GM12878 (cell line): ENCODE measurements at regions not wholly inside any gene's neighbourhood (a gene's known extent, or its start where the extent isn't known, plus 50 kb on each side); places are given as distances from the start of the nearest gene placed in this dataset.

Source experiments
- ATAC-seq: fragments of 200-7000 bp; cut with Tn5 transposase; 3 replicates; pipeline ENCODE4 v1.9.1; 2020; ENCODE audit warnings: mild to moderate bottlenecking, moderate library complexity
- BruUV-seq: library from RNA; stranded (reverse); fragments of 400-500 nt; replicated peaks from 2 replicates; lab custom pipeline; 2021; lab: Mats Ljungman, UMichigan
- CTCF ChIA-PET: fragments of 300-600 bp; sonication (Branson Sonifier 250); formaldehyde crosslinking; extraction: SDS; loops from one replicate; lab custom pipeline; 2021; ENCODE audit warnings: inconsistent platforms; lab: Yijun Ruan, JAX
- POLR2A ChIA-PET: fragments of 350-600 bp; formaldehyde crosslinking; extraction: SDS; loops from one replicate; lab custom pipeline; 2021; ENCODE audit warnings: inconsistent platforms; lab: Charles Lee
- RAD21 ChIA-PET: fragments of 300-600 bp; sonication (Branson Sonifier 250); formaldehyde crosslinking; loops from one replicate; lab custom pipeline; 2023; ENCODE audit warnings: antibody characterized with exemption; ENCODE audit not compliant: unreplicated experiment; lab: Charles Lee
- SMC1A ChIA-PET: fragments of 300-600 bp; sonication (Branson Sonifier 250); formaldehyde crosslinking; loops from one replicate; lab custom pipeline; 2023; ENCODE audit not compliant: unreplicated experiment, uncharacterized antibody; lab: Charles Lee
- DNase-seq: peaks from one replicate; pipeline ENCODE4 v3.0.0-alpha.2; 2011; ENCODE audit warnings: low read depth, low spot score
- FAIRE-seq: peaks from 3 replicates; lab custom pipeline; 2011; peaks lifted over from hg19 to GRCh38; lab: Jason Lieb, UNC
- H2AFZ ChIP-seq: 2 replicates; pipeline ENCODE4 v1.6.0; 2011; ENCODE audit warnings: low read depth, low read length, control low read depth; ENCODE audit not compliant: control insufficient read depth
- H3K27ac ChIP-seq: 2 replicates; pipeline ENCODE4 v1.5.1; 2011; ENCODE audit warnings: control low read depth; ENCODE audit not compliant: control insufficient read depth, insufficient read depth
- H3K27me3 ChIP-seq, 2 experiments: replicated peaks in 1 of 2; 2 replicates each; pipeline versions ENCODE4 v1.6.0 to v1.6.1; 2011; ENCODE audit warnings: low read length in 1 of 2; ENCODE audit not compliant: control insufficient read depth in 2 of 2, insufficient read depth in 2 of 2
- H3K36me3 ChIP-seq, 2 experiments: 2 replicates each; pipeline ENCODE4 v1.5.1; 2011; ENCODE audit warnings: low read length in 1 of 2; ENCODE audit not compliant: control insufficient read depth in 2 of 2, insufficient read depth in 2 of 2
- H3K4me1 ChIP-seq: 2 replicates; pipeline ENCODE4 v1.6.1; 2011; ENCODE audit warnings: mild to moderate bottlenecking, low read length, moderate library complexity, mixed read lengths; ENCODE audit not compliant: control insufficient read depth, insufficient read depth
- H3K4me2 ChIP-seq: 2 replicates; pipeline ENCODE4 v1.6.0; 2011; ENCODE audit warnings: control low read depth; ENCODE audit not compliant: control insufficient read depth, insufficient read depth
- H3K4me3 ChIP-seq: fragments of 200-600 bp; sonication (generic); 2 replicates; pipeline ENCODE4 v1.5.1; 2016
- H3K79me2 ChIP-seq: 2 replicates; pipeline ENCODE4 v1.6.0; 2011; ENCODE audit warnings: low read length; ENCODE audit not compliant: control insufficient read depth, insufficient read depth
- H3K9ac ChIP-seq: 2 replicates; pipeline ENCODE4 v1.8.0; 2011; ENCODE audit warnings: low read length, control low read depth, mixed read lengths; ENCODE audit not compliant: control insufficient read depth, insufficient read depth
- H3K9me3 ChIP-seq: replicated peaks from 3 replicates; pipeline ENCODE4 v1.5.1; 2011; ENCODE audit warnings: mild to moderate bottlenecking, low read length; ENCODE audit not compliant: control insufficient read depth, insufficient read depth
- H4K20me1 ChIP-seq: 2 replicates; pipeline ENCODE4 v1.6.0; 2011; ENCODE audit not compliant: control insufficient read depth, insufficient read depth
- ASH2L ChIP-seq: fragments of 300-600, 200-600 bp; sonication (generic); IDR thresholded peaks from 2 replicates; pipeline ENCODE4 v1.6.1; 2017; ENCODE audit warnings: low read depth, mild to moderate bottlenecking, borderline replicate concordance
- BACH1 ChIP-seq: fragments of 450-650 bp; IDR thresholded peaks from 2 replicates; pipeline ENCODE4 v1.6.1; 2017; ENCODE audit warnings: mild to moderate bottlenecking, borderline replicate concordance
- EGR1 ChIP-seq, 2 experiments: IDR thresholded peaks; 1 replicate in 1 of 2; 2 replicates in 1 of 2; pipeline ENCODE4 v1.6.1; 2011 to 2012; ENCODE audit warnings: low read depth in 2 of 2, low read length in 2 of 2, borderline replicate concordance in 1 of 2, mild to moderate bottlenecking in 1 of 2, moderate library complexity in 1 of 2
- HDAC6 ChIP-seq: fragments of 200-600 bp; sonication (generic); IDR thresholded peaks from one replicate; pipeline ENCODE4 v1.8.0; 2017; ENCODE audit warnings: antibody characterized with exemption; ENCODE audit not compliant: unreplicated experiment
- JUNB ChIP-seq: IDR thresholded peaks from 2 replicates; pipeline ENCODE4 v1.6.1; 2016; ENCODE audit warnings: antibody characterized with exemption, mild to moderate bottlenecking
- RBBP5 ChIP-seq: fragments of 200-600 bp; sonication (generic); conservative IDR thresholded peaks from 2 replicates; pipeline ENCODE4 v1.6.1; 2016
- SREBF2 ChIP-seq: IDR thresholded peaks from 2 replicates; pipeline ENCODE4 v1.6.1; 2012; ENCODE audit warnings: mild to moderate bottlenecking, low read length
- SUPT20H ChIP-seq: IDR thresholded peaks from 2 replicates; pipeline ENCODE4 v1.6.1; 2011; ENCODE audit warnings: low read depth, mild to moderate bottlenecking, low read length, moderate library complexity, borderline replicate concordance; ENCODE audit not compliant: control insufficient read depth
- WGBS: methylation state at CpG from one replicate; pipeline ENCODE4 v1.1.6; 2016; ENCODE audit warnings: low lambda C conversion rate; ENCODE audit not compliant: insufficient replicate concordance, insufficient coverage; ENCODE audit errors: missing lambda C conversion rate; 5-methylcytosine and 5-hydroxymethylcytosine counted together
- in situ Hi-C: fragments of 300-500 bp; cut with MboI; formaldehyde crosslinking; loops from 9 replicates; pipeline ENCODE4 v1.14.3; 2018; ENCODE audit warnings: mixed read lengths
- intact Hi-C: fragments of 100-400 bp; cut with micrococcal nuclease; formaldehyde crosslinking; loops from one replicate; pipeline ENCODE4 v1.14.2; 2022; ENCODE audit not compliant: unreplicated experiment
- TF ChIP-seq, protein P1 (sequence below): fragments of 450-650 bp; IDR thresholded peaks from 2 replicates; pipeline ENCODE4 v1.6.1; 2018; ENCODE audit warnings: mild to moderate bottlenecking, low read depth, moderate library complexity; ENCODE audit not compliant: partially characterized antibody

DNA sequence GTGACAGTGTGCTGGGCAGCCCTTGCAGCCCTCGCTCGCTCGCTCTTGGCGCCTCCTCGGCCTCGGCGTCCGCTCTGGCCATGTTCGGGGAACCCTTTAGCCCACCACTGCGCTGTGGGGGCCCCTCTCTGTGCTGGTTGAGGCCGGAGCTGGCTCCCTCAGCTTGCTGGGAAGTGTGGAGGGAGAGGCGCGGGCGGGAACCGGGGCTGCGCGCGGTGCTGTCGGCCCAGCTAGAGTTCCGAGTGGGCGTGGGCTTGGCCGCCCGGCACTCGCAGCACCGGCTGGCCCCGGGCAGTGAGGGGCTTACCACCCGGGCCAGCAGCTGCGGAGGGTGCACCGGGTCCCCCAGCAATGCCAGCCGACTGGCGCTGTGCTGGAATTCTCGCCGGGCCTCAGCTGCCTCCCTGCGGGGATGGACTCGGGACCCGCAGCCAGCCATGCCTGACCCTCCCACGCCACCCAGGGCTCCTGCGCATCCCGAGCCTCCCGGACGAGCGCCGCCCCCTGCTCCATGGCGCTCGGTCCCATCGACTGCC lies 770.1 kb upstream of the GALNTL6 start (continued):
- TF ChIP-seq, protein P1, sequence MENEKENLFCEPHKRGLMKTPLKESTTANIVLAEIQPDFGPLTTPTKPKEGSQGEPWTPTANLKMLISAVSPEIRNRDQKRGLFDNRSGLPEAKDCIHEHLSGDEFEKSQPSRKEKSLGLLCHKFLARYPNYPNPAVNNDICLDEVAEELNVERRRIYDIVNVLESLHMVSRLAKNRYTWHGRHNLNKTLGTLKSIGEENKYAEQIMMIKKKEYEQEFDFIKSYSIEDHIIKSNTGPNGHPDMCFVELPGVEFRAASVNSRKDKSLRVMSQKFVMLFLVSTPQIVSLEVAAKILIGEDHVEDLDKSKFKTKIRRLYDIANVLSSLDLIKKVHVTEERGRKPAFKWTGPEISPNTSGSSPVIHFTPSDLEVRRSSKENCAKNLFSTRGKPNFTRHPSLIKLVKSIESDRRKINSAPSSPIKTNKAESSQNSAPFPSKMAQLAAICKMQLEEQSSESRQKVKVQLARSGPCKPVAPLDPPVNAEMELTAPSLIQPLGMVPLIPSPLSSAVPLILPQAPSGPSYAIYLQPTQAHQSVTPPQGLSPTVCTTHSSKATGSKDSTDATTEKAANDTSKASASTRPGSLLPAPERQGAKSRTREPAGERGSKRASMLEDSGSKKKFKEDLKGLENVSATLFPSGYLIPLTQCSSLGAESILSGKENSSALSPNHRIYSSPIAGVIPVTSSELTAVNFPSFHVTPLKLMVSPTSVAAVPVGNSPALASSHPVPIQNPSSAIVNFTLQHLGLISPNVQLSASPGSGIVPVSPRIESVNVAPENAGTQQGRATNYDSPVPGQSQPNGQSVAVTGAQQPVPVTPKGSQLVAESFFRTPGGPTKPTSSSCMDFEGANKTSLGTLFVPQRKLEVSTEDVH = no peak
- TF ChIP-seq JUNB = no peak
- no peak for TF ChIP-seq BACH1
- no peak for TF ChIP-seq SUPT20H
- TF ChIP-seq HDAC6 = no peak

DNA sequence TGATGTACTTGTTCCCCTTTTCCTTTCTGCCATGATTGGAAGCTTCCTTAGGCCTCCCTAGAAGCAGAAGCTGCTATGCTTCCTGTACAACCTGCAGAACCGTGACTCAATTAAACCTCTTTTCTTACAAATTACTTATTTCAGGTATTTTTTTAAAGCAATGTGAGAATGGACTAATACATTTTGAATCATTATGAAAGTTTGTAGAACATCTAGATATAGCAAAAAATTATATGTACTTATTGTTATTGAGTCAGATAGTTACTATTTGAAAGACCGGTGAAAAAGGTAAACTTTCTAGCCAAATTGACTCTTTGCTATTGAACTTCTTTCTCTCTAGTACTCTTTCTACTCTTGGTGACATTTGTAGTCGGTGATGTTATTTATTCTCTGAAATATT lies 777.3 kb upstream of the GALNTL6 start:
- in situ Hi-C loops = no loop called here
- Histone ChIP-seq H3K27me3 (no peaks in the 10 kb centered on the region), H4K20me1 (no peaks in the 10 kb centered on the region), H3K79me2 (no peaks in the 10 kb centered on the region), H3K9me3 (no peaks in the 10 kb centered on the region), H3K36me3 (no peaks in the 10 kb centered on the region), H3K4me1 (no peaks in the 10 kb centered on the region), H2AFZ (no peak overlapping the region), H3K27ac (no peak overlapping the region), H3K4me2 (no peak overlapping the region), H3K4me3 (no peak overlapping the region), H3K9ac (no peak overlapping the region)
- ATAC-seq (peak; percentile 31), DNase-seq (no peak), FAIRE-seq (no peak)
- WGBS = 6% methylated on average over 3 of the region's 3 CpGs
- no TSS peak for BruUV-seq
- ChIA-PET SMC1A (no interaction called here), POLR2A (no interaction called here), CTCF (no interaction called here), RAD21 (no interaction called here)
- TF ChIP-seq EGR1 (IDR thresholded peaks at IDR 0.05; ENCODE audit: borderline replicate concordance in 1 of 2, low read depth in 2 of 2, low read length in 2 of 2) (no peak), RBBP5 (no peak), ASH2L (no peak), JUNB (peak; percentile 51; the same call in 1 of the 2 replicates), SREBF2 (no peak)
- intact Hi-C loops = no loop called here
